Panc1 (cell line): ENCODE measurements at regions not wholly inside any gene's neighbourhood (a gene's known extent, or its start where the extent isn't known, plus 50 kb on each side); places are given as distances from the start of the nearest gene placed in this dataset.

Experiments
- ATAC-seq: fragments of 200-7000 bp; cut with Tn5 transposase; 2 replicates; pipeline ENCODE4 v1.9.1; 2020; ENCODE audit warnings: mild to moderate bottlenecking, moderate library complexity
- BruUV-seq: library from RNA; stranded (reverse); fragments of 400-500 nt; replicated peaks from 2 replicates; lab custom pipeline; 2021; lab: Mats Ljungman, UMichigan
- CTCF ChIA-PET: fragments of 300-600 bp; sonication (Branson Sonifier 250); formaldehyde crosslinking; loops from one replicate; lab custom pipeline; 2022; ENCODE audit warnings: antibody characterized with exemption; lab: Charles Lee
- POLR2A ChIA-PET: fragments of 300-600 bp; sonication (Branson Sonifier 250); formaldehyde crosslinking; loops from one replicate; lab custom pipeline; 2022; ENCODE audit warnings: antibody characterized with exemption; lab: Charles Lee
- DNase-seq: peaks from one replicate; pipeline ENCODE4 v3.0.0-alpha.2; 2010; ENCODE audit warnings: low read depth, low spot score
- H3K27ac ChIP-seq: 2 replicates; pipeline ENCODE4 v1.5.1; 2011; ENCODE audit warnings: mild to moderate bottlenecking, low read length, inconsistent platforms
- H3K27me3 ChIP-seq: fragments of 200-500 bp; sonication (Bioruptor generic); 2 replicates; pipeline ENCODE4 v1.6.0; 2014; ENCODE audit warnings: low read length, inconsistent platforms; ENCODE audit not compliant: control insufficient read depth, insufficient read depth
- H3K36me3 ChIP-seq: fragments of 200-500 bp; sonication (Bioruptor generic); 2 replicates; pipeline ENCODE4 v1.5.1; 2014; ENCODE audit warnings: inconsistent platforms, mild to moderate bottlenecking, low read length, moderate library complexity; ENCODE audit not compliant: control insufficient read depth, insufficient read depth
- H3K4me1 ChIP-seq: 2 replicates; pipeline ENCODE4 v1.5.1; 2011; ENCODE audit warnings: inconsistent platforms, mild to moderate bottlenecking, low read length, moderate library complexity; ENCODE audit not compliant: control insufficient read depth, insufficient read depth
- H3K4me3 ChIP-seq, 2 experiments: 2 replicates each; pipeline ENCODE4 v1.5.1; 2011 to 2012; ENCODE audit warnings: low read depth in 2 of 2, low read length in 2 of 2, mild to moderate bottlenecking in 2 of 2, inconsistent platforms in 1 of 2, moderate library complexity in 1 of 2
- H3K9me3 ChIP-seq: fragments of 200-500 bp; sonication (Bioruptor generic); 2 replicates; pipeline ENCODE4 v1.5.1; 2014; ENCODE audit warnings: low read depth, mild to moderate bottlenecking, inconsistent platforms, low read length, moderate library complexity; ENCODE audit not compliant: control insufficient read depth, insufficient read depth
- CTCF ChIP-seq: fragments of 450-650 bp; IDR thresholded peaks from 2 replicates; pipeline ENCODE4 v1.5.1; 2017; ENCODE audit warnings: mild to moderate bottlenecking
- POLR2AphosphoS5 ChIP-seq: IDR thresholded peaks from 2 replicates; pipeline ENCODE4 v1.6.1; 2012; ENCODE audit warnings: mild to moderate bottlenecking, low read depth, low read length, moderate library complexity
- REST ChIP-seq, 2 experiments: IDR thresholded peaks; 2 replicates each; pipeline ENCODE4 v1.6.1; 2011 to 2012; ENCODE audit warnings: low read depth in 2 of 2, control low read depth in 1 of 2, low read length in 1 of 2, mild to moderate bottlenecking in 1 of 2, moderate library complexity in 1 of 2; ENCODE audit not compliant: insufficient read depth in 1 of 2
- SIN3A ChIP-seq: IDR thresholded peaks from 2 replicates; pipeline ENCODE4 v1.6.1; 2012; ENCODE audit warnings: low read depth, mild to moderate bottlenecking, low read length, moderate library complexity, borderline replicate concordance; ENCODE audit not compliant: insufficient read depth
- TCF7L2 ChIP-seq: IDR thresholded peaks from 2 replicates; pipeline ENCODE4 v1.6.1; 2011; ENCODE audit warnings: mild to moderate bottlenecking, low read depth, low read length, inconsistent platforms
- in situ Hi-C: cut with HindIII; loops from 2 replicates; pipeline ENCODE4 v1.10.0; 2016; ENCODE audit warnings: low sequenced_read_pairs, low pct_unique_long_range_greater_than_20kb
- intact Hi-C: fragments of 100-400 bp; cut with micrococcal nuclease; formaldehyde crosslinking; loops from one replicate; pipeline ENCODE4 v1.10.0; 2022; ENCODE audit not compliant: unreplicated experiment

- no TSS peak for BruUV-seq
- H3K4me1 ChIP-seq, result no peaks in the 10 kb centered on the region
- TF ChIP-seq REST (IDR thresholded peaks at IDR 0.05; ENCODE audit: insufficient read depth in 1 of 2, low read depth in 2 of 2, low read length in 1 of 2), result no peak
- no peak for TF ChIP-seq CTCF
- TF ChIP-seq POLR2AphosphoS5, result no peak
- TF ChIP-seq TCF7L2, result no peak
- TF ChIP-seq SIN3A, result no peak
- no peak overlapping the region for H3K27ac ChIP-seq
- in situ Hi-C loops, result no loop called here
- no peaks in the 10 kb centered on the region for H3K36me3 ChIP-seq
- intact Hi-C loops, result no loop called here
- CTCF ChIA-PET, result no interaction called here
- H3K27me3 ChIP-seq, result no peaks in the 10 kb centered on the region
- H3K9me3 ChIP-seq, result no peaks in the 10 kb centered on the region
- POLR2A ChIA-PET, result no interaction called here
- no peak for DNase-seq
- ATAC-seq, result no peak
- H3K4me3 ChIP-seq, result no peak overlapping the region
Observed at GRCh38 chr14:49401373-49401772, 184.8 kb downstream of the RPS29 start.

- Histone ChIP-seq H3K9me3 (no peaks in the 10 kb centered on the region), H3K27me3 (no peaks in the 10 kb centered on the region), H3K4me3 (no peak overlapping the region), H3K36me3 (no peaks in the 10 kb centered on the region), H3K27ac (no peak overlapping the region), H3K4me1 (no peaks in the 10 kb centered on the region)
- BruUV-seq, result no TSS peak
- TF ChIP-seq REST (IDR thresholded peaks at IDR 0.05; ENCODE audit: insufficient read depth in 1 of 2, low read depth in 2 of 2, low read length in 1 of 2), result no peak
- no peak for TF ChIP-seq SIN3A
- TF ChIP-seq TCF7L2, result no peak
- TF ChIP-seq POLR2AphosphoS5, result no peak
- no peak for TF ChIP-seq CTCF
- intact Hi-C loops, result no loop called here
- in situ Hi-C loops, result no loop called here
- ChIA-PET POLR2A (no interaction called here), CTCF (no interaction called here)
- ATAC-seq (no peak), DNase-seq (no peak)
Observed at GRCh38 chr14:49396801-49397200, 189.4 kb downstream of the RPS29 start.
